NCI-H82 (cell line): ENCODE measurements at regions not wholly inside any gene's neighbourhood (a gene's known extent, or its start where the extent isn't known, plus 50 kb on each side); places are given as distances from the start of the nearest gene placed in this dataset.
"Not testable (repeated sequence)": the region's sequence is repeated elsewhere in the genome, so short reads cannot be mapped to it uniquely, and the experiment has no call there.

Experiments used
- DNase-seq: peaks from one replicate; lab custom pipeline; 2025; lab: John Stamatoyannopoulos, UW

DNA sequence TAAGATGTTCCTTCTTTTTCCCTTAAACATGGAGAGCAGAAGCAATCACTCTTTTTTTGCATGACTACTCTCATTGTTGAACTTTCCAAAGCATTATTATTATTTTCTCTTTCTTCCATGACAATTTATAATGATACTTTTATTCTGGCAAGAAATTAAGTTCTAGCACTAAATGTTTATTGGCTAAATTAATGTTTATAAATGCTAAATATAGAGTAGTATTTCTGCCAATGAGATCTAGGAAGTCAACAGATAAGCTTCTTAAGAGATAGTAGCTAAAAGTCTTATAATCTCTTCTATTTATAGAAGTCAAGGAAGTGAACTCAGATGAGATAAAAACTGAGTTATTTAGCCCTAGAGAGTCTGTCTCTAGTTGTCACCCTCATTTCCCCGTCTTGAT lies 920.1 kb downstream of the KCNJ2 start:
- no peak for DNase-seq

DNA sequence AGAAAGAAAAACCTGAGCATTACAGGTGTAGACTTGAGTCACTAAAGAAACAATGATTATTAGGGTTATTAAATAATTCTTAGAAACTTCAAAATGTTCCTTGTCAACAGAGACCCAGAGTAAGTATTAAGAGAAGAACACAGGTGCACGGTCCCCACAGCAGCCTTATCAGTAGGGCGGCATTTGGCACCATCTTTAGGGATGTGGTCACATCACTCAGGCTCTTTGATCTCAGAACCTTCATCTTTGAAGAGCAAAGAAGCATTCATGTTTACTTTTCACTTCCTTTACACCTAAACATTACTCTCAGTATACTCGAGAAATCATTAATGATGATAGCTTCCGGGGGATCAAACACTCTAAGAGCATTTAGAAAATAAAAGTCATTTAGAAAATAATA lies 928.7 kb downstream of the KCNJ2 start:
- DNase-seq, result no peak

DNA sequence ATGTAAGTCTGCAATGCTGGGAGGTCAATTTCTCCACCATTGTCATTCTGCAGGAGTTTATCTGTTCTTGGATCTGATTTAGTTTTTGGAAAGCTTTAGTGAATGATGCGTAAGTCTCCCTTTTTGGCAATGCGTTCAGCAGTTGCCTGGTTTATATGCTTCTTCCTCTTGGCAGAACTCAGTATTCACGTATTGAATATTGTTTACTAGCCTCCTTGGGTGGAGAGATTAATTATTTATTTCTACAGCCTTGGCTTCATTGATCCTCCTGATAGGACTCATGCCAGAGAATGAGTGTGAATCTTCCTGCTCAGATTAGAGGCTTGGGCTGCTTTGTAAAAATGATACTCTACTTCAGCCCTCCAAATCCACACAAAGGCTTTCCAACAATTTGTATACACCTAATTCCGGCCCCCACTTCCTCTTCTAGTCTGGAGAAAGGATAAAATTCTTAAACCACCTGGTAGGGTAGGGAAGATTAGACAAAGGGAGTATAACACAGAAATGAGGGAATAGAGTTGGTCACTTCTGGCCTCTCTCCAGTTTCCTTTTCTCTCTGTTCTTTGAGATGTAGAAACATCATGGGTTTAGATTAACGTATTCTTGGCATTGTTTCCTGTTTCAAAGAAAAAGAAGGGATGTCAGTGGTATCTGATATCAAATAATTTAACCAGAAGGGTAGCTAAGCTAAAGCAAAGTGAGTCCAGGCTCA lies 929.8 kb downstream of the KCNJ2 start:
- no peak for DNase-seq

DNA sequence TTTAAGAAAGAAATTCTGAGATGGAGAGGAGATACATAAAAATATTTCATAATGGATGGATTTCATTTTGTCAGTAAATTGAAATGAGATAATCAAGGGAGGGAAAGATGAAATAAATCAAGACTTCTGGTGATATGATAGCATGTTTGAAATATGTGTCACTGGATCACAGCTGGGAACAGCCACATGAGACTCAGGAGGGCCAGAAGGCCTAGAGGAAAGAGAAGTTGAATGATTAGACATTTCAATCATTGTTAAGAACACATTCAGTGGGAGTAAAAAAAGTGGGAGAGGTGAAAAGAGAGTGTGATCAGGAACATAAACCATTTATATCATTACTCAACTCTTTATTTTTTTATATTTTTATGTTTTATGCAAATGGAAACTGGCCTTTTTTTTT lies 933.4 kb downstream of the KCNJ2 start:
- DNase-seq, result no peak

DNA sequence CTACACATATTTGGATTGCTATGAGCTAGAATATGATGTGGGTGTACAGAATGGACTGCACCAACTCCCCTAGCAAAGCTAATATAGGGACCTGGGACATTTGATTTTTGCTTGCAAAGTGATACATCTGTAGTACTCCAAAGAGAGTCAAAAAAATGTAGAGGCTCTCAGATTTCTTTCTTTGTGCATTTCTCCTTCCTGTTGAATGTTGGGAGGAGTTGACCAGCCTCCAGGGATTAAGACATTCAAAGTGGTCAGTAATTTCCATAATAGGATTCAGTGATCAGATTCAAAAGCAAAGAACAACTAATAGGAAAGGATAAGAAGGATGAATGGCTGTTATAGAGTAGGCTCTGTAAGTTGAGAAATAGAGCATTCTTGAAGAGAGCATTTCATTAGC lies 934.9 kb downstream of the KCNJ2 start:
- DNase-seq, result no peak

DNA sequence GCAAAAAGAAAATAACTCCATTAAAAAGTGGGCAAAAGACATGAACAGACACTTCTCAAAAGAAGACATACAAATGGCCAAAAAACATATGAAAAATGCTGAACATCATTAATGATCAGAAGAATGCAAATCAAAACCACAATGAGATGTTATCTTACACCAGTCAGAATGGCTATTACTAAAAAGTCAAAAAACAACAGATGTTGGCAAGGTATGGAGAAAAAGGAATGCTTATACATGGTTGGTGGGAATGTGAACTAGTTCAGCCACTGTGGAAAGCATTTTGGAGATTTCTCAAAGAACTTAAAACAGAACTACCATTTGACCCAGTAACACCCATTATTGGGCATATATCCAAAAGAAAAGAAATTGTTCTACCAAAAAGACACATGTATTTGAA lies 936.7 kb downstream of the KCNJ2 start:
- DNase-seq, result not testable (repeated sequence)

DNA sequence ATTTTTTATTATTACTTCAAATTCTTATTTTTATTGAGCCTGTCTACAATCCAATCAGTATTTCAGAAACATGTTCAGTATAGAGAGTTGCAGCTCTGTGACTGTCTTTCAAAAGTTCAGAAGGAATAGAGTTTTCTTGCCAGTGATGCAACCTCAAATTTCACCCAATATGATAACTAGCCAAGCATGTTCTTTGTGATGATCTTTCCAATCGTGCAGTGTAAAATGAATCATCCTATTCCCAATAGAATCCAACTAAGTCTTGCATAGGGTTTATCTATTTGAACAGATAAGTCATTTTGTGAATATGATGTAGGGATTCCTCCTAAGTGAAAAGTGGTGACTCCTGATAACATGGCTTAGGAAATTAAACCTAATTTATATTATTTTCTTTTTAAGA lies 937.8 kb downstream of the KCNJ2 start:
- no peak for DNase-seq

DNA sequence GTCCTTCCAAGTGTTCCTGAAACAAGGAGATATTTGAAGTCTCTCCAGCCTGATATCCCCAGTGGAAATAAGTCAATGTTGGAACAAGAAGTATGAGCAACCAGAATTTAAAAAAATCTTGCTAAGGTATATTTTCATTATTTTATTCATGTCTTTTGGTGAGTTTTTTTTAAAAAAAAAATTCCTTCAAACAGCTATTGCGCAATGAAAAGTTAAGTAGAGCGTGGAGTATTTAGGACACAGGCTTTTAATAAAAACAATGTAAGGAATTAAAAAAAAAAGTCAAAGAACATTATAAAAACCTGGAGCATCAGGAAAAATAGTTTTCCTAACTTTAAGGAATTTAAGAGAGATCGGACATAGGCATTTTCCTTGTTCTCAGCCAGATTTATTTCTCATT lies 940.4 kb downstream of the KCNJ2 start:
- DNase-seq, result no peak

DNA sequence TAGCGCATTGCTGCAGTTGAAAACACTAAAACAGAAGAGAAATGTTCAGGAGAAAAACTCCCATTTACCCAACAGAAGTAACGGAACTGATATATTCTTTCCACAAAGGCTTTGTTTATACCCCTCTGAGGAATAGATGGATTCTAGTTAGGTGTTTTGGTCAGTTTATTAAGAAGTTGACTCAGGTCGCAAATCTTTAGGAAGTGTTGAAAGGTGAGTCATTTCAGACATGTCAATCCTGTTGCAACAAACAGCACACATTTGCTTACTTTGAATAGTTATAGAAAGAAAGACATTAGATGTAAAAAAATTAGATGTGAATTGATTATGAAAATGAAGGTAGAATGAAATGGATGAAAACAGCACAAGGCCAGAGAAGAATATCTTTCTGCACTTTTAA lies 941.0 kb downstream of the KCNJ2 start:
- DNase-seq, result no peak

DNA sequence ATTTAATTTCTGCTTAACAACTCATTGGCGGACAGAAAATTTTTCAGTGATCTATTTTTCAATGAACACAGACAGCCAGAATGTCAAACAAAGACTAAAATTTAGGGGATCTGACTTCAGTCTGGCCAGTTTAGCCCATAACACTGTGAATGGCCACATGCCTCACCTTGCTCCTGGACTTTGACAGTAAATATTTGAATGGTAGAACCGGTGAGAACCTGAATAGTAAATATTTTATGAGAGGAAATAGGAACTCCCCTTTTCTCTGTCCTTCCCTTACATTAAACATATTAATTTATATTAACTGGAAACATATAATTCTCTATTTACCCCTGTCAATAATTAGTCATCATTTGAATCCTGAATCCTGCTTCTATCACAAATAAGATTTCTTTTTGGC lies 942.1 kb downstream of the KCNJ2 start:
- no peak for DNase-seq

DNA sequence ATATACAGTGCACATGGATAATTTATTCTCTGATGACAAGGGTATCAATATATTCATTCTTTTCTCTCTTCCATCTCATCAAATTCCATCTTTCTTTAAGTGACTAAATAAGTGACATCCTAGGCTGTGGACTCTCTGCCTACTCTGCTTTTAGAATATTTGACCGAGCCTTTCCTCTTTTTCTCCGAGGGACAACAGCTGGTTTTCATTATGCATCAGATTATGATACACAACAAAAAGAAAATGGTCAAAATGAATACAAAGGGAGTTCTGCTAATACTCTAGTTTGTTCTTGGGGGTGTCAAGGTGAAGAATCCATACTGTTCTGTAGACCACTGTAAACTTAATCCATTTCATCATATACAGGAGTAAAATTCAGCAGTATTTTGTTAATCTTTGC lies 942.6 kb downstream of the KCNJ2 start:
- no peak for DNase-seq

DNA sequence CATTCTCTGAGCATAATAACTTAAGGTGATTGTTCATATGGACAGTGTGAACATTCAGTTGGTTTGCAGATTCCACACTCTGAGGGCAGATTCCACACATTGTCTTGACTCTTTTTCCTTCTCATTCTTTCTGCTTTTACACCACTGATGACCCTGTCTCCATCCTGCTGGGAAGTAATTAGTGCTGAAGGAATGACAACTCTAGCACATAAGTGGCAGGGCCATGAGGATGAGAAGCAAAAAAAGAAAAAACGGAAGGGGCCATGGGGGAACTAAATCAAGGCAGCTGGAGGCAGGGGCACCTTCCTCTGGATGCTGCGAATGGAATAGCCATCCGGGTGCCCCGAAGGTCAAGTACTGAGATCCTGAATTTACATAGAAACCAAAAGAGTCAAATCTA lies 944.0 kb downstream of the KCNJ2 start:
- no peak for DNase-seq

DNA sequence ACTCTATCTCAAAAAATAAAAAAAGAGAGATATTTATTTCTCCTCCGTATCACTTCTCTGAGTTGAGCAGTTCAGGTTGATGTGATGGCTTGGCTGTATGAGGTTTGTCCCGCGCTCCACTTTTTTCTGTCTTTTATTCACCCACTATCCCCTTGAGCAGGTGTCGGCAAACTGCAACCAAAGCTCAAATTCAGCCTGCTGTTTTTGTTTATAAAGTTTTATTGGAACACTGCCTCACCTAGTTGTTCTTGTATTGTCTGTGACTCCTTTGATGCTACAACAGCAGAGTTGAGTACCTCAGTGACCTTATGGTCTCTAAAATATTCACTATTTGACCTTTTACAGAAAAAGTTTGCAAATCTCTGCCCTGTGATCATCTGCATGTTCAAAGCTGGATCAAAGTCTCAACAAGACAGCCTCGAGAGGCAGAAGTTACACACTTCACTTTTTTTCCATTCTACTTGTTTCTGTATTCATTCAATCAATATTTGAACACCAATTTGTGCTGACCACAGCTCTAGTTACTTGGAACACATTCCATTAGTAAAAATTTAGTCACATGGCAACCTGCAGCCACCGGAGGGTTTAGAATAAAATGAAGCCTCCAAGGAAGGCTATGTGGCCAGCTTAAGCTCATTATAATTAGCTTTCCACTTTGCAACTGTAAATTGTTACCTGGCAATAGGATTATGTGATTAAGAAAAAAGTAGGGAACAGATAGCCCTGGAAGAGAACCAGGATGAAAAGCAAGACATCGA lies 945.8 kb downstream of the KCNJ2 start:
- DNase-seq, result peak; percentile 81

DNA sequence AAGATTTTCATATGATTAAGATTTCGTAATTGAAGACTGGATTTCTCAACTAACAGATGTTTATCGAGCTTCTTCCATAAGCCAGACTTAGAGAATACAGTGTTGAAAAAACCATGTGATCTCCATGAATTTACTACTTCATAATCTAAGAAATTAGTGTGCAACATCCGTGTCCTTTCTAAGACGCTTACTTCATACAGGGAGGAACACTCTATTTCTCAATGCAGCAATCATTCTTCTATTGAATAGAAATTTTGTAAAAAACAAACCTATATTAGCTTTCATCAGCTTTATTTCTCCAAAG lies 946.3 kb downstream of the KCNJ2 start:
- no peak for DNase-seq

DNA sequence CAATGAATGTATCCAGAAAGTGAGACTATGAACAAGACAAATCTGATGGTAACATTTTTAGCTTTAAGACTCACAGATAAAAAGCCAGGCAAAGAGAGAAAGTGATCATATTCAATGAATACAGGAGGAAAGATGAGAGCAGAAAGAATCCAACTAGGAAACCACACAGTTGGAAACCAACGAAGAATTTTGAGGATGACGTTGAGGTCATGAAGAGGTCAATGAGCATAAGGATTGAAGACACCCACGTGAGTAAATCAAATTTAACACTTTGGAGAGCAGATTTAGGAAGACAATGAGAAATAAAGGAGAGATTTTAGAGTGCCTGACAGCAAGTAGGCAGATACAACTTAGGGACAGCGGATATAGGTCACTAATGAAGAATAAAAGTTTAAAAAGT lies 948.1 kb downstream of the KCNJ2 start:
- DNase-seq, result no peak

DNA sequence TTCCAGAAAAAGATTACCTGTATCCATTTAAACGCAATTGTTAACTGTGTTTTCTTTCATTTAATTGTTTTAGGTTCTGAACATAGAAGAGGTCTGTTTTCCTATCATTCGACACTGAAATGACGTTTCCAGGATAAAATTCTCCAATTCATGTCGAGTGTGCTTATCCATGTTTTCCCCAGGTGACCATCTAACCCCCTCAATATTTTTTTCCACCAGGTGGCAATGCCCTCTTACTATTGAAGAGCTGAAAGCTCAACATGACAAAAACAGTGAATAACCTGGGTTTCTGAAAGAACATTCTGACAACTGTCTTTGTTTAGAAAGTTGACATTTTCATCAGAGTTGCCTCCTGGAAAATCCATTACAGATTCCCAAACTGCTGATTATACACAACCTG lies 948.7 kb downstream of the KCNJ2 start:
- DNase-seq, result no peak

DNA sequence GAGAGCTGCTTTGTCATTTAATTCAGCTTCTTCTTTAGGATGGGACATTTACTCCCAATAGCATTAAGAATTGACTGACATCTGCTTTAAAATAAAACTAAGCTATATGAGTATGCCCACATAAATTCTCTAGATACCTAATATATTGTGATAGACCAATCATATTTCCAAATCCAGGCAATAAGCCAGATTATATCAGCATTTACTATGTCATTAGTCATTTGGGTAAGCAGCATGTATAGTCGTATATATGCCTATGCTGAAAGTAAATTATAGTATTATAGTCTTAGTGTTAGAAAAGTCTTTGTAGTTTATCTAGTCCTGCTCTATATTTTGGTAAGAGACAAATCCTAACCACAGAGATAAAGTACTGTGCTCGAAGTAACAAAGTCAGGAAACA lies 958.1 kb downstream of the KCNJ2 start:
- no peak for DNase-seq

DNA sequence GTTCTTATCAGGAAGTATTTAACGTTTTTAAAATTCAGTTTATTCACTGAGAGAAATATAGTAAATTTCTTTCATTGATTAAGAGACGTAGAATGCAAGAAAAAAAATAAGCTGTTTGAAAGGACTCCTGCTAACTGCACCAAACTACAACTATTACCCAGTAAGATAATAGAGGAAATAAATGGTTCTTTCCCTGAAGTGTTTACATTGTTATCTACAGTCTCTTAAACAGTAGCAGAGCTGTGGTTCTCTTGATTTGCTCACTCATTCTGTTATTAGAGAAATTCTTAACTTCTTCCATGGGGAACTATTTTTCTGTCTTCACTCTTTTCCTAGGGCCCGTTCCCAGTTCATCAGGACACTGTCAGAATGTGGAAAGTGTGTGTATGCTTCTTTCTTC lies 973.0 kb downstream of the KCNJ2 start:
- no peak for DNase-seq

DNA sequence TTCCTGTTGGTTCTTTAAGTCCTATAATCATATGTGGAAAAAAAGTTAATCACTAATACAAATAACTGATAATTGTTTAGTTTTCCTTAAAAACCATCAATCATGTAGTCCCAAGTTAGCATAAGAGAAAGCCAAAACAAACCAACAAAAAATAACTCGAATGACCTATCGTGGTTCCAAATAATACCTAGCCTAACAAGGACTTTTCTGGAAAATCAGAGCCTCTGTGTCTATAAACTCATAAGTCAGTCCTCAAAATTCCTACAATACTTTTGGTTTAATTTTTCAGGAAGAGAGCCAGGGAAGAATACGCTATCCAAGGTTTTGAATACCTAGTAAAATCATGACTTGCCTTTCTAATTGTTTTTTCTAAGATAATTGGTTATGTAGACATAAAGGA lies 975.3 kb upstream of the SOX9 start:
- DNase-seq, result no peak

DNA sequence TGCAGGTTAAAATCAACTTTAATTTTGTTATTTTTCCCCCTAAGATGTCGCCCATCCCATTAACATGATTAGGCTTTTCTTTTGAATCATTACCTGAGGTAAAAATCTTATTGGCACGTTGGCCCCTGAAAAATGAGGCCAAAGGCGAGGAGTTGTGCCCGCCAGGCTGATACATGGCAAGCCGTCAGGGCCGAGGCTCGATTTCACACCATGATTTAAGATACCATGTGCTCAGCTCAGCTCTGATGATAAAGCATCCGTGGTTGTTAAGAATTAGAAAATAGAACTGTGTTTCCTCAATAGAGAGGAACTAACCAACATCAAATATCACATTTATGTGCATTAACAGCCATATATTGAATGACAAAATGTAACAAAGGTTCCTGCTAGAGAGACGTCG lies 972.9 kb upstream of the SOX9 start:
- DNase-seq, result no peak

DNA sequence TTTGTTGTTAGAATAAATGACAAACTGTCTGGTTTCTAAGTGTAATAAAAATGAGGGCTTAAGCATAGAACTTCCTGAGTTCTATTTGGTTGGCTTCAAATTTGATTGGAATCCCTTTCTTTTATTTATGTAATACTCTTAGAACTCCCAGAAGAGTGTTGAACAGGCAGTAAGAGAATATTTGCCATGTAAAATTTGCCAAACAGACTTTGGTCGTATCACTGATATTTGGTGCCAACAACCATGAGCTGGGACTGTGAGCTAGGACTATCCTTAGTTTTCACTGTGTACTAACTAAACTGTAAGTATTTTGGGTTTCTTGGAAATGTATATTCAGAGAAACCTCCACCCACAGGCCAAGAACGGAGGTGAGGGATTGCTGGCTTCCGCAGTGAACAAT lies 971.2 kb upstream of the SOX9 start:
- DNase-seq, result no peak

DNA sequence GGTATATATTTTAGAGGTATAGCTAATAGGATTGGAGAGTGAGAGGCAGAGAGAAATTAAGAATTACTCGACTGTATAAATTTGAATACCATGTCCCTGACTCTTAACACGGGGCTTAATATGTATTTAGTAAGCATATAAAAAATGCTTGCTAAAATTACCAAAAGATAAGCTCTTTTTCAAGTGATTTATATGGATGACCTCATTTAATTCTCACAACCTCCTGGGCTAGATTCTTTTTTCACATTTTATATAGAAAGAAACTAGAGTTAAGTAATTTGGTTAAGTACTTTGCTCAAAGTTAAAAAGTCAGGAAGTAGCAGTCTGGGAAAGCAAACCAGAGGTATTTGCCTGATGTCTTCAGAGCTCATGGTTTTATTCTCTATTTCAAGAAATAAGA lies 963.5 kb upstream of the SOX9 start:
- DNase-seq, result no peak

DNA sequence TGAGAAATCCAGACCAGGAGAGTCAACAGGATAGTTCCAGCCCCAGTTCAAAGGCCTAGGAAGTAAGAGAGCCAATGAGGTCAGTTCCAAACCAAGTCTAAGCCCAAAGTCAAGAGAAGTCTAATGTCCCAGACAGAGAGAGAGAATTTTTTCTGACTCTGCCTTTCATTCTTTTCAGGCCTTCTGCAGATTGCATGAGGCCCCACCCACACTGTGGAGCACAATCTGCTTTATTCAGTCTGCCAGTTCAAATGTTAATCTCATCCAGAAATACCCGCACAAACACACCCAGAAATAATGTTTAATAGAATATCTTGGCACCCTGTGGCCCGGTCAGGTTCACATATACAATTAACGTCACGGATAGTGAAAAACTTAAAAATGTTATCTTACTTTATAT lies 962.4 kb upstream of the SOX9 start:
- DNase-seq, result no peak

DNA sequence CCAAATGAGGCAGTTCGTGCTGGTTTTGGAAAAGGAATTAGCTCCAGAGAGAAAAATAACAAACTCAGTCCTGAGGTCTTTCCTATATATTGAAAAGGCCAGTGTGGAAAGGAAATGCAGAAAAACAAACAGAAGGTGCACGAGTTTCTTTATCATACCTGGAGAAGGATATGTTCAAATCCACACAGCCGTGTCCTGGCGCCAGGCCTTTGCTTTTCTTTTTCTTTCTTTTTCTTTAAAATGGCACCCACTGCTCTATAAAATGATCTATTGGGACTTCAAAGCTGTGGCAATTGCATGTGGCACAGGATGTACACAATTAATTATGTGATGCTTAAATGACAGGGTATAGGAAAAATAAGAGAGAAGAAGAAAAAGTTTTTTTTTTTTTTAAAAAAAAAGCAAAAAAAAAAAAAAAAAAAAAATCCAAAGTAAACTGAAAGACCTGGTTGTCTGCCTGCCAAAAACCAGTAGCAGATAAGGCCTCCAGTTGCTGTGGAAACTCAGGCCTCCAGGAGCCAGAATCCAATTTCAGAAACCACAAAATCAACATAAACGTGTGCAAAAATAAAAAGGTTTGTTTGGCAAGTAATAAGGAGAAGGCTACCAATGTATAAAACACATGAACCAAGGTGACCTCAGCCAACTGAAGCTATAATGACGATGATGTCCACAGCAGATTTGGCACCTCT lies 957.6 kb upstream of the SOX9 start:
- DNase-seq, result no peak
